SU-DHL-6 (cell line): ENCODE measurements at regions not wholly inside any gene's neighbourhood (a gene's known extent, or its start where the extent isn't known, plus 50 kb on each side); places are given as distances from the start of the nearest gene placed in this dataset.

Experiments used
- CTCF ChIP-seq: fragments of 200-600 bp; sonication (generic); IDR thresholded peaks from one replicate; pipeline ENCODE4 v1.5.1; 2017; ENCODE audit warnings: antibody characterized with exemption, mild to moderate bottlenecking, low read length, moderate library complexity; ENCODE audit not compliant: insufficient read depth, poor library complexity, severe bottlenecking
- EZH2phosphoT487 ChIP-seq: fragments of 200-600 bp; sonication (generic), shearing (Covaris generic); conservative IDR thresholded peaks from 2 replicates; pipeline ENCODE4 v1.6.1; 2018; ENCODE audit warnings: mild to moderate bottlenecking, antibody characterized with exemption, low read length, moderate library complexity, mixed read lengths

- TF ChIP-seq CTCF = no peak
- no peak for TF ChIP-seq EZH2phosphoT487
Observed at GRCh38 chr3:25097023-25097422, 331.0 kb upstream of the RARB start.
